Fibroblast of mammary gland (primary cell): ENCODE measurements at regions not wholly inside any gene's neighbourhood (a gene's known extent, or its start where the extent isn't known, plus 50 kb on each side); places are given as distances from the start of the nearest gene placed in this dataset.

Experiments used
- DNase-seq: peaks from one replicate; pipeline ENCODE4 v3.0.0-alpha.2; 2010; ENCODE audit warnings: low read depth
- H3K4me3 ChIP-seq: 2 replicates; pipeline ENCODE4 v1.5.1; 2011; ENCODE audit warnings: low read depth, mild to moderate bottlenecking, low read length, moderate library complexity; ENCODE audit not compliant: control insufficient read depth
- TF ChIP-seq, protein P1 (sequence below): conservative IDR thresholded peaks from 2 replicates; pipeline ENCODE4 v1.5.1; 2011; ENCODE audit warnings: low read depth, low read length, inconsistent platforms; ENCODE audit not compliant: control insufficient read depth, insufficient read depth

DNA sequence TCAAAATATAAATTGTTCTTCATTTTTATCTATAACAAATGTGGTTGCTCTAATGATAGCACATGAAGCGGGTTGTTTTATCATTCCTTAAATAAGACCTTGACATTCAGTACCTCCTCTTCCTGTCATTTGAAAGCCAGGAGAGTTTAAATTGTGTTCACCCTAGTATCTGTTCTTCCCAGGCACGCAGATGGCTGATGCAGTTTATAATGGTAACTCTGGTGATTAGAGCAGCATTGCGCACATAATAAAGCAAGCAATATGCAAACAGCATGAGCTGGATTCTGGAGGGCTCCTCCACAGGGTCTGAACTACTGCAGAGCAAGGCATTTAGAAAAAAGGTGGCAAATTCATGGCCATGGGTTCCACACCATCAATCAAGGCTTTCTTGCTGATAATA lies 307.8 kb downstream of the ENC1 start:
- no peak overlapping the region for H3K4me3 ChIP-seq
- TF ChIP-seq, protein P1, sequence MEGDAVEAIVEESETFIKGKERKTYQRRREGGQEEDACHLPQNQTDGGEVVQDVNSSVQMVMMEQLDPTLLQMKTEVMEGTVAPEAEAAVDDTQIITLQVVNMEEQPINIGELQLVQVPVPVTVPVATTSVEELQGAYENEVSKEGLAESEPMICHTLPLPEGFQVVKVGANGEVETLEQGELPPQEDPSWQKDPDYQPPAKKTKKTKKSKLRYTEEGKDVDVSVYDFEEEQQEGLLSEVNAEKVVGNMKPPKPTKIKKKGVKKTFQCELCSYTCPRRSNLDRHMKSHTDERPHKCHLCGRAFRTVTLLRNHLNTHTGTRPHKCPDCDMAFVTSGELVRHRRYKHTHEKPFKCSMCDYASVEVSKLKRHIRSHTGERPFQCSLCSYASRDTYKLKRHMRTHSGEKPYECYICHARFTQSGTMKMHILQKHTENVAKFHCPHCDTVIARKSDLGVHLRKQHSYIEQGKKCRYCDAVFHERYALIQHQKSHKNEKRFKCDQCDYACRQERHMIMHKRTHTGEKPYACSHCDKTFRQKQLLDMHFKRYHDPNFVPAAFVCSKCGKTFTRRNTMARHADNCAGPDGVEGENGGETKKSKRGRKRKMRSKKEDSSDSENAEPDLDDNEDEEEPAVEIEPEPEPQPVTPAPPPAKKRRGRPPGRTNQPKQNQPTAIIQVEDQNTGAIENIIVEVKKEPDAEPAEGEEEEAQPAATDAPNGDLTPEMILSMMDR, result no peak
- DNase-seq, result no peak

- H3K4me3 ChIP-seq, result no peak overlapping the region
- TF ChIP-seq, protein P1, result no peak
- no peak for DNase-seq
Observed at GRCh38 chr5:74332006-74332405, 308.5 kb downstream of the ENC1 start.

GRCh38 chr5:74328221-74328630 lies 312.3 kb downstream of the ENC1 start:
- H3K4me3 ChIP-seq, result no peak overlapping the region
- DNase-seq, result no peak
- TF ChIP-seq, protein P1, result no peak

DNA sequence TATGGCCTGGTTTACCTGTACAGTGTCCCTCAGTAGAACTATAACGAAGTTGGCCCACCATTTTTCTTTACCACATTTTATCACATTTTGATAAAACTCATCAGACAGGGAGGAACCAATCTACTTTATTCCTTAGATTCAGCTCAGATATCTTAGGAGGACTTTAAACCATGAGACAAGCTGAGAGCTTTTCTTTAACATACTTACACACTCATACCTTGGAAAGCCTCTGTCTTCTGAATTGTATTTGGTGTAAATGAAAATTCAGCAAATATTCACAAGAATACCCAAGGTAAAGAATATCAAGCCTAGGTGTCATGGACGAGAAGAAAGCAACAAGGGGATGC lies 313.2 kb downstream of the ENC1 start:
- TF ChIP-seq, protein P1, result no peak

GRCh38 chr5:74326571-74327338 lies 313.8 kb downstream of the ENC1 start:
- DNase-seq, result peak; percentile 89

More for the DNA sequence above, 313.2 kb downstream of the ENC1 start:
- no peak for DNase-seq
- H3K4me3 ChIP-seq, result no peak overlapping the region

GRCh38 chr5:74325866-74326265 lies 314.7 kb downstream of the ENC1 start:
- no peak overlapping the region for H3K4me3 ChIP-seq
- DNase-seq, result no peak
- TF ChIP-seq, protein P1, result no peak

More at GRCh38 chr5:74326571-74327338, 313.8 kb downstream of the ENC1 start:
- H3K4me3 ChIP-seq, result no peak overlapping the region
- TF ChIP-seq, protein P1, result no peak
